OCI-LY3 (cell line): ENCODE measurements at regions not wholly inside any gene's neighbourhood (a gene's known extent, or its start where the extent isn't known, plus 50 kb on each side); places are given as distances from the start of the nearest gene placed in this dataset.

Experiments
- EZH2phosphoT487 ChIP-seq: fragments of 200-600 bp; shearing (Covaris generic); IDR thresholded peaks from 2 replicates; pipeline ENCODE4 v1.6.1; 2018; ENCODE audit warnings: antibody characterized with exemption, mixed run types, low read depth
- TF ChIP-seq, protein P1 (sequence below): fragments of 200-600, 300-600 bp; sonication (generic); IDR thresholded peaks from 2 replicates; pipeline ENCODE4 v1.5.1; 2014; ENCODE audit warnings: antibody characterized with exemption, low read length, low read depth

DNA sequence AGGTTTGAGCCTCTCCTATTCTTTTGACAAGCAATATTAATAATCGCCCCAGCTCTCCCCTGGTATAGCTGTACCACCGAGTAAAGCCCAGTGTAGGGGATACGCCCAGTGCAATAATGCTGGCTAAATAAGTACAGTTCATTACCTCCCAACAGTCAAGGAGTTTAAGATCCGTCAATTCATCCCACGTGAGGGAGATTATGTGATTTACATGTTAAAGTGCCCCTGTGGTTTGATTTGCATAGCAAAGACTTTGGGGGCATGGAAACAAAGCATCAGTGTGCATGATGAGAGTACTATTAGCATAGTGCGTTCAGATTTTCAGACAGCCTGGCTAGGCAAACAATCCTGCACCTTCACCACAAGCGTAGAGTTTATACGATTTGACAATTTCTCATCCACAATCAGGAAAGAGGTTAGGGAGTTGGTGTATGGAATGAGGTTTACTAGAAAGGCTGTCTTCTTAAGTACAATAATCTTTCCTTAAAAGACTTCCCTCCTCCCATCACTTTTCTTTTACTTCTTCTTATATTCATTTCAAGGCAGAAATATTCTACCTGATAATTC, 754.0 kb downstream of the DIAPH3 start:
- TF ChIP-seq EZH2phosphoT487, result no peak
- TF ChIP-seq, protein P1, sequence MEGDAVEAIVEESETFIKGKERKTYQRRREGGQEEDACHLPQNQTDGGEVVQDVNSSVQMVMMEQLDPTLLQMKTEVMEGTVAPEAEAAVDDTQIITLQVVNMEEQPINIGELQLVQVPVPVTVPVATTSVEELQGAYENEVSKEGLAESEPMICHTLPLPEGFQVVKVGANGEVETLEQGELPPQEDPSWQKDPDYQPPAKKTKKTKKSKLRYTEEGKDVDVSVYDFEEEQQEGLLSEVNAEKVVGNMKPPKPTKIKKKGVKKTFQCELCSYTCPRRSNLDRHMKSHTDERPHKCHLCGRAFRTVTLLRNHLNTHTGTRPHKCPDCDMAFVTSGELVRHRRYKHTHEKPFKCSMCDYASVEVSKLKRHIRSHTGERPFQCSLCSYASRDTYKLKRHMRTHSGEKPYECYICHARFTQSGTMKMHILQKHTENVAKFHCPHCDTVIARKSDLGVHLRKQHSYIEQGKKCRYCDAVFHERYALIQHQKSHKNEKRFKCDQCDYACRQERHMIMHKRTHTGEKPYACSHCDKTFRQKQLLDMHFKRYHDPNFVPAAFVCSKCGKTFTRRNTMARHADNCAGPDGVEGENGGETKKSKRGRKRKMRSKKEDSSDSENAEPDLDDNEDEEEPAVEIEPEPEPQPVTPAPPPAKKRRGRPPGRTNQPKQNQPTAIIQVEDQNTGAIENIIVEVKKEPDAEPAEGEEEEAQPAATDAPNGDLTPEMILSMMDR, result no peak
